K562 (cell line): ENCODE measurements at regions not wholly inside any gene's neighbourhood (a gene's known extent, or its start where the extent isn't known, plus 50 kb on each side); places are given as distances from the start of the nearest gene placed in this dataset.

Experiments used
- ATAC-seq: fragments of 200-7000 bp; cut with Tn5 transposase; 3 replicates; pipeline ENCODE4 v1.9.1; 2020; ENCODE audit warnings: moderate library complexity
- BruUV-seq: library from RNA; stranded (reverse); fragments of 400-500 nt; replicated peaks from 2 replicates; lab custom pipeline; 2021; lab: Mats Ljungman, UMichigan
- CTCF ChIA-PET: fragments of 300-600 bp; formaldehyde crosslinking; extraction: SDS; loops from one replicate; lab custom pipeline; 2021; ENCODE audit warnings: low intra/inter-chr PET ratio; lab: Yijun Ruan, JAX
- POLR2A ChIA-PET: fragments of 300-600, 350-650 bp; sonication (Branson Sonifier 250); formaldehyde crosslinking; extraction: SDS; loops from one replicate; lab custom pipeline; 2021; ENCODE audit warnings: antibody characterized with exemption, inconsistent platforms; lab: Yijun Ruan, JAX
- DNase-seq, 4 experiments: peaks; one replicate each; pipeline versions ENCODE4 v3.0.0 to v3.0.0-alpha.2; 2011 to 2018; ENCODE audit warnings: low spot score in 3 of 4, mixed read lengths in 3 of 4; ENCODE audit errors: extremely low read depth in 1 of 4
- FAIRE-seq: peaks from 2 replicates; lab custom pipeline; 2011; peaks lifted over from hg19 to GRCh38; lab: Jason Lieb, UNC
- H2AFZ ChIP-seq: 2 replicates; pipeline ENCODE4 v1.6.0; 2011; ENCODE audit warnings: low read depth, low read length, control low read depth, inconsistent platforms
- H3K27ac ChIP-seq: fragments of 200-600 bp; 3 replicates; pipeline ENCODE4 v1.8.0; 2011; ENCODE audit warnings: low read depth, mild to moderate bottlenecking, control low read depth, inconsistent platforms, low read length, moderate library complexity, mixed read lengths; ENCODE audit errors: extremely low read depth
- H3K27me3 ChIP-seq, 2 experiments: fragments of 300-600 bp in 1 of 2; 2 replicates in 1 of 2; 3 replicates in 1 of 2; pipeline versions ENCODE4 v1.6.0 to v1.8.0; 2011; ENCODE audit warnings: inconsistent platforms in 2 of 2, low read length in 2 of 2, mild to moderate bottlenecking in 1 of 2, mixed read lengths in 1 of 2, moderate library complexity in 1 of 2; ENCODE audit not compliant: control insufficient read depth in 2 of 2, insufficient read depth in 2 of 2
- H3K36me3 ChIP-seq: fragments of 300-600 bp; 3 replicates; pipeline ENCODE4 v1.8.0; 2011; ENCODE audit warnings: mild to moderate bottlenecking, low read length, inconsistent platforms; ENCODE audit not compliant: control insufficient read depth, insufficient read depth
- H3K4me1 ChIP-seq, 2 experiments: fragments of 200-600 bp in 1 of 2; replicated peaks in 1 of 2; 2 replicates in 1 of 2; 3 replicates in 1 of 2; pipeline versions ENCODE4 v1.5.1 to v1.8.0; 2011; ENCODE audit warnings: inconsistent platforms in 2 of 2, low read length in 2 of 2, mild to moderate bottlenecking in 1 of 2, mixed read lengths in 1 of 2, moderate library complexity in 1 of 2; ENCODE audit not compliant: control insufficient read depth in 2 of 2, insufficient read depth in 2 of 2
- H3K4me2 ChIP-seq: 2 replicates; pipeline ENCODE4 v1.6.1; 2011; ENCODE audit warnings: low read length, control low read depth, inconsistent platforms, mixed read lengths; ENCODE audit not compliant: insufficient read depth
- H3K4me3 ChIP-seq: fragments of 200-600 bp; sonication (generic), shearing (Covaris generic); 2 replicates; pipeline ENCODE4 v1.5.1; 2016; ENCODE audit warnings: control low read depth, inconsistent platforms
- H3K79me2 ChIP-seq: fragments of 200-600 bp; 3 replicates; pipeline ENCODE4 v1.8.0; 2011; ENCODE audit warnings: low read length, inconsistent platforms; ENCODE audit not compliant: control insufficient read depth, insufficient read depth
- H3K9ac ChIP-seq, 2 experiments: 2 replicates each; pipeline versions ENCODE4 v1.6.0 to v1.6.1; 2011; ENCODE audit warnings: low read depth in 2 of 2, low read length in 2 of 2, control low read depth in 1 of 2, inconsistent platforms in 1 of 2, mild to moderate bottlenecking in 1 of 2, mixed read lengths in 1 of 2; ENCODE audit not compliant: insufficient read depth in 1 of 2
- H3K9me1 ChIP-seq: one replicate; pipeline ENCODE4 v1.6.0; 2011; ENCODE audit warnings: inconsistent platforms, mild to moderate bottlenecking, low read length, moderate library complexity; ENCODE audit not compliant: control insufficient read depth, insufficient read depth
- H3K9me3 ChIP-seq: replicated peaks from 2 replicates; pipeline ENCODE4 v1.5.1; 2011; ENCODE audit warnings: low read depth, low read length, inconsistent platforms; ENCODE audit not compliant: control insufficient read depth, insufficient read depth
- H4K20me1 ChIP-seq: replicated peaks from 2 replicates; pipeline ENCODE4 v1.6.1; 2011; ENCODE audit warnings: low read length, inconsistent platforms, mixed read lengths; ENCODE audit not compliant: control insufficient read depth, insufficient read depth
- PBX2 ChIP-seq, 2 experiments: IDR thresholded peaks in 1 of 2; conservative IDR thresholded peaks in 1 of 2; 2 replicates each; pipeline ENCODE4 v1.6.1; 2016; ENCODE audit warnings: low read depth in 2 of 2, mild to moderate bottlenecking in 1 of 2, missing compliant biosample characterization in 1 of 2, missing genetic modification characterization in 1 of 2, moderate library complexity in 1 of 2
- PHF20 ChIP-seq: fragments of 450-650 bp; IDR thresholded peaks from 2 replicates; pipeline ENCODE4 v1.6.1; 2018; ENCODE audit not compliant: partially characterized antibody
- SMC3 ChIP-seq: conservative IDR thresholded peaks from 2 replicates; pipeline ENCODE4 v1.6.1; 2011; ENCODE audit warnings: low read depth, low read length, improper control_type of control experiment; ENCODE audit not compliant: insufficient read depth
- ZNF280A ChIP-seq: fragments of 450-650 bp; IDR thresholded peaks from 2 replicates; pipeline ENCODE4 v1.6.1; 2018; ENCODE audit warnings: mild to moderate bottlenecking, low read depth; ENCODE audit not compliant: partially characterized antibody
- WGBS: fragments of 100-300 bp; shearing (Covaris generic); methylation state at CpG from one replicate; pipeline ENCODE4 v1.1.6; 2016; ENCODE audit warnings: low coverage, mixed read lengths; ENCODE audit not compliant: insufficient coverage; ENCODE audit errors: missing lambda C conversion rate; 5-methylcytosine and 5-hydroxymethylcytosine counted together
- in situ Hi-C: fragments of 300-500 bp; cut with MboI; formaldehyde crosslinking; loops from 4 replicates; pipeline ENCODE4 v1.15.0; 2018; ENCODE audit warnings: inconsistent platforms, mixed read lengths
- intact Hi-C: fragments of 100-400 bp; cut with micrococcal nuclease; formaldehyde crosslinking; loops from 2 replicates; pipeline ENCODE4 v1.14.2; 2022

- TF ChIP-seq ZNF280A, result no peak
- no peak for TF ChIP-seq PHF20
- TF ChIP-seq SMC3, result no peak
- no peak for TF ChIP-seq PBX2 (CRISPR knock-in tag; IDR thresholded peaks at IDR 0.05; ENCODE audit: low read depth)
- TF ChIP-seq PBX2 (tag; conservative IDR thresholded peaks at IDR 0.05; ENCODE audit: low read depth), result no peak
- no peak overlapping the region for H3K4me2 ChIP-seq
- no peak overlapping the region for H3K9ac ChIP-seq
- no peaks in the 10 kb centered on the region for H3K27me3 ChIP-seq
- H3K4me1 ChIP-seq, result no peaks in the 10 kb centered on the region
- no peaks in the 10 kb centered on the region; the same call in 1 of the 2 replicates for H3K9me3 ChIP-seq
- intact Hi-C loops, result no loop called here
- ChIA-PET CTCF (no interaction called here), POLR2A (no interaction called here)
- H4K20me1 ChIP-seq, result no peaks in the 10 kb centered on the region
- no peak overlapping the region for H3K4me3 ChIP-seq
- no peaks in the 10 kb centered on the region for H3K36me3 ChIP-seq
- ATAC-seq, result no peak
- no peaks in the 10 kb centered on the region for H3K79me2 ChIP-seq
- no TSS peak for BruUV-seq
- H3K27ac ChIP-seq, result no peak overlapping the region
- no peak overlapping the region for H2AFZ ChIP-seq
- no peaks in the 10 kb centered on the region for H3K9me1 ChIP-seq
- WGBS, result 0% methylated on average over 2 of the region's 2 CpGs
- in situ Hi-C loops, result no loop called here
- DNase-seq, result no peak
- FAIRE-seq, result no peak
Measured at GRCh38 chr16:62383941-62384340, 347.7 kb upstream of the CDH8 start.
